Suprapubic skin (tissue), 4 donors: ENCODE measurements at regions not wholly inside any gene's neighbourhood (a gene's known extent, or its start where the extent isn't known, plus 50 kb on each side); places are given as distances from the start of the nearest gene placed in this dataset.

Experiments used
- DNase-seq, 2 donors: peaks; one replicate each; pipeline ENCODE4 v3.0.0-alpha.2; 2019; ENCODE audit warnings: low spot score in 2 of 2
- H3K27ac ChIP-seq: fragments of 200-600 bp; sonication (generic); one replicate; pipeline ENCODE4 v1.5.1; 2019
- H3K27me3 ChIP-seq: fragments of 200-600 bp; sonication (generic); one replicate; pipeline ENCODE4 v1.5.1; 2019
- H3K36me3 ChIP-seq: fragments of 200-600 bp; sonication (generic); one replicate; pipeline ENCODE4 v1.5.1; 2019
- H3K4me1 ChIP-seq: fragments of 200-600 bp; sonication (generic); one replicate; pipeline ENCODE4 v1.5.1; 2019
- H3K4me3 ChIP-seq: fragments of 200-600 bp; sonication (generic); one replicate; pipeline ENCODE4 v1.5.1; 2019; ENCODE audit warnings: mild to moderate bottlenecking
- H3K9me3 ChIP-seq: fragments of 200-600 bp; sonication (generic); one replicate; pipeline ENCODE4 v1.5.1; 2019
- EP300 ChIP-seq: sonication (generic); formaldehyde crosslinking; IDR thresholded peaks from one replicate; pipeline ENCODE4 v1.6.1; 2017; ENCODE audit warnings: antibody characterized with exemption
- POLR2A ChIP-seq, 2 donors: fragments of 450-650 bp; IDR thresholded peaks; one replicate each; pipeline ENCODE4 v1.6.1; 2017; ENCODE audit warnings: antibody characterized with exemption in 2 of 2, mild to moderate bottlenecking in 2 of 2, moderate library complexity in 2 of 2
- POLR2AphosphoS5 ChIP-seq, 3 donors: sonication (generic); formaldehyde crosslinking; IDR thresholded peaks; one replicate each; pipeline ENCODE4 v1.6.1; 2017; ENCODE audit warnings: antibody characterized with exemption in 3 of 3
- WGBS: methylation state at CpG from one replicate; pipeline ENCODE4 v1.1.5; 2018; 5-methylcytosine and 5-hydroxymethylcytosine counted together
- TF ChIP-seq, protein P1 (sequence below), 2 donors: fragments of 200-600 bp in 1 of 2; fragments of 450-650 bp in 1 of 2; sonication (generic) in 1 of 2; IDR thresholded peaks; one replicate each; pipeline ENCODE4 v1.5.1; 2016 to 2019; ENCODE audit warnings: antibody characterized with exemption in 2 of 2, mild to moderate bottlenecking in 1 of 2, moderate library complexity in 1 of 2

DNA sequence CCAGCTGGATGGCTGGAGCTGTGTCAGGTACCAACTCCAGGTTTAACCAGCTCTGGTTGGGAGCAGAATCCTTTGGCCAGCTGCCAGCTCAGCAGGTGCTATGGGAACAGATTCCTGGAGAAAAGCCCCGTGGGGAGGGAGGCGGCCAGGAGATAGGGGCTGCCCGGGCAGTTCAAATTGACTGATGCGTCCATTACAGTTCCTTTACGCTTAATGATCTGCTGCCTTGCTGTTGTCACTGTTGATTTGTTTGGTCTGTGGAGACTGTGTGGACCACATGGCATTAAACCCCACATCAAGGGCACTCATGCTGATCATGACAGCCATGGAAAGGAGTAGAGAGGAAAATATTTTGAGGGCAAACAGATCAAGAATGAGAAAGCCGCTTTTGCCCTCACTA, 200.0 kb downstream of the TSN start:
- no peak for DNase-seq
- H3K4me3 ChIP-seq, result no peak overlapping the region
- no peak for TF ChIP-seq POLR2AphosphoS5 (IDR thresholded peaks at IDR 0.05)
- TF ChIP-seq POLR2A (IDR thresholded peaks at IDR 0.05), result no peak
- TF ChIP-seq, protein P1, sequence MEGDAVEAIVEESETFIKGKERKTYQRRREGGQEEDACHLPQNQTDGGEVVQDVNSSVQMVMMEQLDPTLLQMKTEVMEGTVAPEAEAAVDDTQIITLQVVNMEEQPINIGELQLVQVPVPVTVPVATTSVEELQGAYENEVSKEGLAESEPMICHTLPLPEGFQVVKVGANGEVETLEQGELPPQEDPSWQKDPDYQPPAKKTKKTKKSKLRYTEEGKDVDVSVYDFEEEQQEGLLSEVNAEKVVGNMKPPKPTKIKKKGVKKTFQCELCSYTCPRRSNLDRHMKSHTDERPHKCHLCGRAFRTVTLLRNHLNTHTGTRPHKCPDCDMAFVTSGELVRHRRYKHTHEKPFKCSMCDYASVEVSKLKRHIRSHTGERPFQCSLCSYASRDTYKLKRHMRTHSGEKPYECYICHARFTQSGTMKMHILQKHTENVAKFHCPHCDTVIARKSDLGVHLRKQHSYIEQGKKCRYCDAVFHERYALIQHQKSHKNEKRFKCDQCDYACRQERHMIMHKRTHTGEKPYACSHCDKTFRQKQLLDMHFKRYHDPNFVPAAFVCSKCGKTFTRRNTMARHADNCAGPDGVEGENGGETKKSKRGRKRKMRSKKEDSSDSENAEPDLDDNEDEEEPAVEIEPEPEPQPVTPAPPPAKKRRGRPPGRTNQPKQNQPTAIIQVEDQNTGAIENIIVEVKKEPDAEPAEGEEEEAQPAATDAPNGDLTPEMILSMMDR (IDR thresholded peaks at IDR 0.05), result no peak
- TF ChIP-seq EP300, result no peak

DNA sequence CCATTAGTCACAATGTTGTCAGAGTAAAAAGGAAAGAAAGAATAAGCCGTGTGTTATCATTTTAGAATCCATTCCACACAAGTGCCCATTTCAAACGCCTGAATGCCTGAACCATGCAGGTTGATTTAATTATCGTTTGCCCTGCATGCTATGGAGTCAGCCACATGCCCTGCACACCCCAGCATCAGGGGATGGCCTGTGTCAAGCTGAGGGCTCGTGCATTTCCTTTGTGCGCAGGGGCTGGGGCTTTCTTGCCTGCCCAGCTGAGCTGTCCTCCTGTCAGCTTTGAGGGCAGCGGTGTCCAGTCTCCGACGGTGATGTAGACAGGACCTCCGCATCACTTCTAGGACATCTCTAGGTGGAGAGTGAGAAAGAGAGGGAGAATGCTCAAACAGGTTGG, 200.4 kb downstream of the TSN start:
- WGBS, result 73% methylated on average over 9 of the region's 9 CpGs
- no peak for DNase-seq
- Histone ChIP-seq H3K27ac (no peak overlapping the region), H3K4me1 (no peaks in the 10 kb centered on the region), H3K36me3 (no peaks in the 10 kb centered on the region), H3K4me3 (no peak overlapping the region), H3K9me3 (no peaks in the 10 kb centered on the region), H3K27me3 (no peaks in the 10 kb centered on the region)
- TF ChIP-seq POLR2AphosphoS5 (IDR thresholded peaks at IDR 0.05) (no peak), EP300 (no peak), POLR2A (IDR thresholded peaks at IDR 0.05) (no peak)
- TF ChIP-seq, protein P1 (IDR thresholded peaks at IDR 0.05), result no peak

More for the DNA sequence above, 200.0 kb downstream of the TSN start:
- Histone ChIP-seq H3K9me3 (no peaks in the 10 kb centered on the region), H3K27ac (no peak overlapping the region), H3K36me3 (no peaks in the 10 kb centered on the region), H3K27me3 (no peaks in the 10 kb centered on the region), H3K4me1 (no peaks in the 10 kb centered on the region)
- 50% methylated on average over 6 of the region's 6 CpGs for WGBS

DNA sequence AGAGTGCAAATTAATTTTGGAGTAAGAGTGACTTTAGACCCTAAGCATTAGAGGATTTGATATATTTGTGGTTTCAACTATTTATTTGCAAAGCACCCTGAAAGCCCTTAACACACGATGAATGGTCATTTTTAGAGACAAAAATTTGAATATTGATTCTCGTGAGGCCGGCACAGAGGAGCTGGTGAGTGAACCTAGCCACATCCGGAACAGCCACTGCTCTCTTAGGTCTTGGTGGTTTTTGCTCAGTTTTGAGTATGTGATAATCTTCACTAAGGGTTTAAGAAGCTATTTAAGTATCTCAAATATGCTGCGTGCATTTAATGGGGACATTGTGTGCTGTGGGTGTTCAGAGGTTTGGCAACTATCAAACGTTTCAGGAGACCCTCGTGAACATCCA, 204.8 kb downstream of the TSN start:
- TF ChIP-seq, protein P1 (IDR thresholded peaks at IDR 0.05), result no peak
- no peak for TF ChIP-seq POLR2A (IDR thresholded peaks at IDR 0.05)
- TF ChIP-seq POLR2AphosphoS5 (IDR thresholded peaks at IDR 0.05), result no peak
- TF ChIP-seq EP300, result no peak
- Histone ChIP-seq H3K27ac (no peak overlapping the region), H3K27me3 (no peaks in the 10 kb centered on the region), H3K4me1 (no peaks in the 10 kb centered on the region), H3K4me3 (no peak overlapping the region), H3K9me3 (no peaks in the 10 kb centered on the region), H3K36me3 (no peaks in the 10 kb centered on the region)
- 82% methylated on average over 7 of the region's 7 CpGs for WGBS
- DNase-seq, result no peak

DNA sequence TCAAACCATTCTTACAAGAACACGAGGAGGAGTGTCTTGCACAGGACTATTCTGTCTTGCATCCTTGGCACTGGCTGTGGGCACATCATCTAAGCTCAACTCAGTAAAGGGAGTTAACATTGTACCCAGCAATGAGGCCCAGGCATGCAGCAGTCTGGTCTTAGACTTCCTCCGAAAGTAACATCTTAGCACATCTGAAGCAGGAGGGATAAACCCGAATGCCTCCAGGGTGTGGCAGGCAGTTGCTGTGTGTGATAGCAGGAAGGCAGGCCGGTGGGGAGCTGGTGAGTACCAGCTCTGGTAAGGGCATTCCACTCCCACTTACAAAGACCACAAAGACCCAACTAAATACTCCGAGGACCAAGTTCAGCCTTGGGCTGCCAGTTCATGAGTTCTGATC, 206.3 kb downstream of the TSN start:
- TF ChIP-seq POLR2A (IDR thresholded peaks at IDR 0.05), result no peak
- no peak for TF ChIP-seq EP300
- no peak for TF ChIP-seq POLR2AphosphoS5 (IDR thresholded peaks at IDR 0.05)
- TF ChIP-seq, protein P1 (IDR thresholded peaks at IDR 0.05), result no peak
- H3K27ac ChIP-seq, result no peak overlapping the region
- H3K9me3 ChIP-seq, result no peaks in the 10 kb centered on the region
- H3K36me3 ChIP-seq, result no peaks in the 10 kb centered on the region
- 84% methylated on average over 5 of the region's 5 CpGs for WGBS
- no peak overlapping the region for H3K4me3 ChIP-seq
- H3K27me3 ChIP-seq, result no peaks in the 10 kb centered on the region
- no peaks in the 10 kb centered on the region for H3K4me1 ChIP-seq
- no peak for DNase-seq

DNA sequence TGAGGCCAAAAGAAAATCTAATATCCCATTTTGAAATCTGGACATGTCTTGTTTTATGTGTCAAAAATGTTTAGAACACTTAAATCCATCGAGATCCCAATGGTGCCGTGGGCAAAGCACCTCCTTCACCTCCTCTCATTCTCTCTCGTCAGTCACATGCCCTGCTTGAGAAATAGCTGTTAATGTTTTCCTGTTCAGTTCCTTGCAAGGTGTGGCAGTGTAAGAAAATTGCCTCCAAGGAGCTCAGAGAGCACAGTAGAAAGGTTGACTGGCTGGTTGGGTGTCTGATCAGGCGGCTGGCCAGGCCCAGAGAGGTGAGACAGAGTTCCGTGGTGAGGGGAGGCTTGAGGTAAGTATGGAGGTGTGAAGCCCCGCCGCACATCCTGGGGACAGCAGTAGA, 210.2 kb downstream of the TSN start:
- no peaks in the 10 kb centered on the region for H3K27me3 ChIP-seq
- no peak for TF ChIP-seq POLR2AphosphoS5 (IDR thresholded peaks at IDR 0.05)
- no peak for TF ChIP-seq EP300
- TF ChIP-seq POLR2A (IDR thresholded peaks at IDR 0.05), result no peak
- H3K27ac ChIP-seq, result no peak overlapping the region
- H3K9me3 ChIP-seq, result no peaks in the 10 kb centered on the region
- H3K36me3 ChIP-seq, result no peaks in the 10 kb centered on the region
- H3K4me3 ChIP-seq, result no peak overlapping the region
- H3K4me1 ChIP-seq, result peaks cover 14% of the 10 kb centered on the region
- WGBS, result 74% methylated on average over 7 of the region's 7 CpGs
- DNase-seq, result no peak

DNA sequence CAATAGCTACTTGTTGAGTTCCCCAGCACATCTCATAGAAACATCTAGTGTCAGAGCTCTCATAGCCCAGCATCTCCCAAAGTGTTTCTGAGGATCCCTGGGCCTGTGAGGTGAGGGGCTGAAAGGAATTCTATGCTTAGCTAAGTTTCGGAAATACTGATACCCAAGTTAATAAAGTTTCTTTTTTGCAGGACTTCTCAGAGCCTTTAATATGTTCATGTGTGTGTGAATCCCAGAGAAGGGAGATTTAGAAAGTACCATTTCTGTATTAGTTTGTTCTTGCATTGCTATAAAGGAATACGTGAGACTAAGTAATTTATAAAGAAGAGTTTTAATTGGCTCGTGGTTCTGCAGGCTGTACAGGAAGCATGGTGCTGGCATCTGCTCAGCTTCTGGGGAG, 211.2 kb downstream of the TSN start:
- peaks cover 14% of the 10 kb centered on the region for H3K4me1 ChIP-seq
- no peak overlapping the region for H3K27ac ChIP-seq
- no peaks in the 10 kb centered on the region for H3K9me3 ChIP-seq
- WGBS, result 77% methylated on average over 3 of the region's 3 CpGs
- no peaks in the 10 kb centered on the region for H3K27me3 ChIP-seq
- DNase-seq, result no peak
- H3K36me3 ChIP-seq, result no peaks in the 10 kb centered on the region
- no peak for TF ChIP-seq EP300
- TF ChIP-seq POLR2A (IDR thresholded peaks at IDR 0.05), result no peak
- no peak for TF ChIP-seq POLR2AphosphoS5 (IDR thresholded peaks at IDR 0.05)
- TF ChIP-seq, protein P1 (IDR thresholded peaks at IDR 0.05), result no peak
- no peak overlapping the region for H3K4me3 ChIP-seq
